PC-9 (cell line): ENCODE measurements at regions not wholly inside any gene's neighbourhood (a gene's known extent, or its start where the extent isn't known, plus 50 kb on each side); places are given as distances from the start of the nearest gene placed in this dataset.

Experiments
- BruUV-seq: library from RNA; stranded (reverse); fragments of 400-500 nt; replicated peaks from 2 replicates; lab custom pipeline; 2021; lab: Mats Ljungman, UMichigan
- CTCF ChIA-PET: fragments of 300-600 bp; sonication (Branson Sonifier 250); formaldehyde crosslinking; loops from one replicate; lab custom pipeline; 2022; ENCODE audit warnings: antibody characterized with exemption; lab: Charles Lee
- POLR2A ChIA-PET: fragments of 300-600 bp; sonication (Branson Sonifier 250); formaldehyde crosslinking; loops from one replicate; lab custom pipeline; 2022; ENCODE audit warnings: antibody characterized with exemption; ENCODE audit not compliant: unreplicated experiment; lab: Charles Lee
- DNase-seq, 2 experiments: peaks; one replicate each; pipeline versions ENCODE4 v3.0.0 to v3.0.0-alpha.2; 2015 to 2022; ENCODE audit warnings: mixed read lengths in 1 of 2
- H2AFZ ChIP-seq: fragments of 200-600 bp; sonication (generic); 2 replicates; pipeline ENCODE4 v1.8.1; 2017; ENCODE audit warnings: antibody characterized with exemption
- H3F3A ChIP-seq: fragments of 200-600 bp; sonication (generic); 2 replicates; pipeline ENCODE4 v1.8.1; 2017; ENCODE audit warnings: antibody characterized with exemption, mild to moderate bottlenecking, low read depth; ENCODE audit not compliant: insufficient read depth
- H3K27ac ChIP-seq: fragments of 200-600 bp; sonication (generic); 2 replicates; pipeline ENCODE4 v1.6.1; 2016; ENCODE audit warnings: mixed run types
- H3K27me3 ChIP-seq: fragments of 200-600 bp; sonication (generic); 2 replicates; pipeline ENCODE4 v1.6.1; 2016; ENCODE audit warnings: low read depth, mixed run types; ENCODE audit not compliant: insufficient read depth
- H3K36me3 ChIP-seq: fragments of 200-600 bp; sonication (generic); 2 replicates; pipeline ENCODE4 v1.6.1; 2016; ENCODE audit warnings: low read depth, mixed run types
- H3K4me1 ChIP-seq: fragments of 200-600 bp; sonication (generic); replicated peaks from 2 replicates; pipeline ENCODE4 v1.6.1; 2016; ENCODE audit warnings: mixed run types; ENCODE audit not compliant: insufficient read depth
- H3K4me2 ChIP-seq: fragments of 200-600 bp; sonication (generic); 2 replicates; pipeline ENCODE4 v1.6.1; 2017; ENCODE audit warnings: mixed run types
- H3K4me3 ChIP-seq: fragments of 200-600 bp; sonication (generic); 2 replicates; pipeline ENCODE4 v1.6.1; 2016; ENCODE audit warnings: mixed run types
- H3K79me2 ChIP-seq: fragments of 200-600 bp; sonication (generic); 2 replicates; pipeline ENCODE4 v1.6.1; 2017; ENCODE audit warnings: low read depth, mixed run types
- H3K9me2 ChIP-seq: fragments of 200-600 bp; sonication (generic); 2 replicates; pipeline ENCODE4 v1.8.1; 2017; ENCODE audit warnings: mild to moderate bottlenecking; ENCODE audit not compliant: insufficient read depth
- H3K9me3 ChIP-seq: fragments of 200-600 bp; sonication (generic); 2 replicates; pipeline ENCODE4 v1.8.1; 2016; ENCODE audit warnings: low read depth; ENCODE audit not compliant: insufficient read depth
- H4K20me1 ChIP-seq: fragments of 200-600 bp; sonication (generic); 2 replicates; pipeline ENCODE4 v1.8.1; 2017; ENCODE audit not compliant: insufficient read depth
- CTCF ChIP-seq: fragments of 200-600 bp; sonication (generic); conservative IDR thresholded peaks from 2 replicates; pipeline ENCODE4 v1.6.1; 2017; ENCODE audit warnings: mixed run types, antibody characterized with exemption, mild to moderate bottlenecking, moderate library complexity
- EZH2 ChIP-seq: fragments of 200-600 bp; sonication (generic); IDR thresholded peaks from 2 replicates; pipeline ENCODE4 v1.8.0; 2017; ENCODE audit warnings: antibody characterized with exemption, low read depth
- intact Hi-C: fragments of 100-400 bp; cut with micrococcal nuclease; formaldehyde crosslinking; loops from one replicate; pipeline ENCODE4 v1.10.0; 2022; ENCODE audit not compliant: unreplicated experiment

DNA sequence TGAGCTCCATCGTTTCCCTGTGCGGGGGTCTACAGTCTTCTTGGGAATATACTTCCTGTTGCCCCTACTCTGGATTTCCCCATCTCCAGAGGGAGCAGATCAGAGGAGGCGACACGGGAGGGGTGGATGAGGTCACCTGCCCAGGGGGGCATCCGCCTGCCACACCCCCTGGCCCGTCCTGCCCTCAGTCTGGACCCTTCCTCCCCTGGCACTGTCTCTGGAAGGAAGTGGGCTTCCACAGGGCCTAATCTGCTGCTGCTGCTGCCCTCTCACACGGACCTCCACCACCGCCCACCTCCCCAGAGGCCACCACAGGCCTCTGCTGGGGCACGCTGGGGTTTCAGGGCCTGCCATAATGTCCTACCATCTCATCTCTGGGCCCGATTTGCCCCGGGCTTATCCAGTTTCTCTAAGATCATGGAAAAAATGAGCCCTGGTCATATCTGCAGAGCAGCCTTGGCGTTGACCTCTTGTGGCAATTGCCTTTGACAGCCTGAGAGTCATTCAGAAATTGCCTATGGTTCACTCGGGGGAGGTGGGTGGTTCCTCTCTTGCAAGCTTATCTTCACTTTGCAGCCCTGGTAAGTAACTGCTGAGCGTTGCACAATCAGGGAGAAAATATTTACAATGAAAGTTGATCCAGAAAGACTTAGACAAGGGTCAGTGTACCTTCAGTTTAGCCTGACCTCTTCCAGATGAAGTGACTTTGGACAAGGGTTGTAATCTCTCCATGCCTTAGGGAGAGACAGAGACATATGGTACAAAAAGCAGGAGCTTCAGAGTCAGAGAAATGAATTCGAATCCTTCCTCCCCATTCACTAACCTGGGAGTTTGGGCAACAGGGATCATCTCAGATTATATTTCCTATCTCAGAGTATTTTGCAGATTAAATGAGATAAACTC lies 252.4 kb downstream of the TOMM20 start:
- CTCF ChIA-PET, result interaction anchor here (0.7 to 1.2 kb wide), 3 partner anchors 111 to 492 kb away, joined by 3 to 6 read pairs (median 3); no protein-coding TSS in a partner anchor
- DNase-seq, result peak; percentile 70 to 98
- Histone ChIP-seq H3K36me3 (no peaks in the 10 kb centered on the region), H3K79me2 (no peaks in the 10 kb centered on the region; the same call in 1 of the 2 replicates), H3K4me3 (peak overlapping the region; percentile 45; the same call in 1 of the 2 replicates), H3F3A (peaks cover 44% of the 10 kb centered on the region), H2AFZ (no peak overlapping the region), H3K4me1 (peaks cover 70% of the 10 kb centered on the region), H3K9me2 (no peaks in the 10 kb centered on the region), H4K20me1 (no peaks in the 10 kb centered on the region), H3K9me3 (no peaks in the 10 kb centered on the region), H3K4me2 (peak overlapping the region; percentile 76), H3K27me3 (no peaks in the 10 kb centered on the region), H3K27ac (peak overlapping the region; percentile 99)
- POLR2A ChIA-PET, result interaction anchor here (0.6 to 0.7 kb wide), 4 partner anchors 20 to 381 kb away, joined by 3 to 6 read pairs (median 4); no protein-coding TSS in a partner anchor
- no TSS peak for BruUV-seq
- TF ChIP-seq EZH2, result no peak
- TF ChIP-seq CTCF, result no peak
- intact Hi-C loops, result loop anchor here (1.0 to 2.0 kb wide), 3 partner anchors 51 to 377 kb away; no protein-coding TSS in a partner anchor

DNA sequence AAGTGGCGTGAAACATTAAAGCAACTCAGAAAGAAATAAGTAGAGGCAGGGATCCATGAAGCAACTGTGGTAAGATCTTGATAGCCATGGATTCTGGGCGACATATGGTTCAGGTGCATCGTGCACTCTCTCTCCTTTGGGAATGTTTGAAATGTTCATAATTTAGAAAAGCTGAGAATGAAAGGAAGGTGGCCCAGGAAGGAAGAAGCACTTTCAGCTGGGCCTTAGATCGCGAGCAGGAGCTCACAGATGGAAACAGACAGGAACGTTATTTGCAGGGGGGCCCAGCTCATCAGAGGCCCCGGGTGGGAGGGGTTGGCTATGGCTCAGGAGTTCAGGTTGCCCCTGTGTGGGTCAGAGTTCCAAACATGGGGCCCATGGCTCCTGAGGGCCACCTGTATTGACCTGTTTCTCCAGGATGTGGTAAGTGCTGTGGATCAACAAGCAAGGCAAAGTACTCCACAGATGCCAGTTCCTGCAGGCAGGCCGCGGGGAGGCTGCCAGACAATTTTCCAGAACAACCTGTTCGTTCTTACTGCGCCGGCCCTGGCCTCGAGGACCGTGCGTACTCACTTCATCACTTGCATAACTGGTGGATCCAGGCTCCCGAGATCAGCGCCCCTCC lies 253.2 kb downstream of the TOMM20 start:
- no peaks in the 10 kb centered on the region for H3K27me3 ChIP-seq
- intact Hi-C loops, result loop anchor here (2.0 kb wide), 1 partner anchor 51 kb away; no protein-coding TSS in a partner anchor
- peaks cover 68% of the 10 kb centered on the region for H3K4me1 ChIP-seq
- no peaks in the 10 kb centered on the region for H3K9me3 ChIP-seq
- H3K79me2 ChIP-seq, result peaks cover 6% of the 10 kb centered on the region; the same call in 1 of the 2 replicates
- H3K4me2 ChIP-seq, result peak overlapping the region; percentile 76
- CTCF ChIA-PET, result interaction anchor here (1.2 kb wide), 1 partner anchor 112 kb away, joined by 3 read pairs; no protein-coding TSS in a partner anchor
- POLR2A ChIA-PET, result interaction anchor here (0.6 kb wide), 1 partner anchor 380 kb away, joined by 6 read pairs; no protein-coding TSS in a partner anchor
- BruUV-seq, result no TSS peak
- H3F3A ChIP-seq, result peaks cover 45% of the 10 kb centered on the region
- no peak for TF ChIP-seq EZH2
- TF ChIP-seq CTCF, result no peak
- H3K36me3 ChIP-seq, result no peaks in the 10 kb centered on the region
- H3K9me2 ChIP-seq, result no peaks in the 10 kb centered on the region
- peak overlapping the region; percentile 45; the same call in 1 of the 2 replicates for H3K4me3 ChIP-seq
- DNase-seq, result peak; percentile 48 to 93
- H4K20me1 ChIP-seq, result no peaks in the 10 kb centered on the region
- no peak overlapping the region for H2AFZ ChIP-seq
- peak overlapping the region; percentile 99 for H3K27ac ChIP-seq
